HG03432 (cell line): ENCODE measurements at regions not wholly inside any gene's neighbourhood (a gene's known extent, or its start where the extent isn't known, plus 50 kb on each side); places are given as distances from the start of the nearest gene placed in this dataset.

ENCODE experiments used
- ATAC-seq: cut with Tn5 transposase; IDR thresholded peaks from one replicate; pipeline ENCODE4 v1.9.1; 2021; ENCODE audit warnings: mild to moderate bottlenecking, moderate library complexity; ENCODE audit not compliant: unreplicated experiment

DNA sequence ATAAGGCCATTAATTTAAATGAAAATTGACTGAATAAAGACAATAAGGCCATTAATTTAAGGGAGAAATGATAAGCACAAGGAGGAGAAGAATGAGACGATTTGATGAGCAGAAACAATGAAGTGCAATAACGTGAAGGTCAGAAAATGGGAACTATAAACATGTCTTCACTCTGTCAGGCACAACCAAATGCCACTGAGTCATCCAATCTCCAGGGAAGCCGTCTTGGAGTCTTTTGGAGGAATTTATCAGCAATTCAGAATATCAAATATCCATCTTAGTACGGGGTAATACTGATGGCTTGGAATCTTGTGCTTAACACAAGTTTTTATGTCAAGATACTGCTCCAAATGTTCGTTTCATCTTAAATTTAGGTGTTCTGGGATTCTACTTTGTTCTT lies 159.9 kb downstream of the CAPZA3 start:
- ATAC-seq: no peak

DNA sequence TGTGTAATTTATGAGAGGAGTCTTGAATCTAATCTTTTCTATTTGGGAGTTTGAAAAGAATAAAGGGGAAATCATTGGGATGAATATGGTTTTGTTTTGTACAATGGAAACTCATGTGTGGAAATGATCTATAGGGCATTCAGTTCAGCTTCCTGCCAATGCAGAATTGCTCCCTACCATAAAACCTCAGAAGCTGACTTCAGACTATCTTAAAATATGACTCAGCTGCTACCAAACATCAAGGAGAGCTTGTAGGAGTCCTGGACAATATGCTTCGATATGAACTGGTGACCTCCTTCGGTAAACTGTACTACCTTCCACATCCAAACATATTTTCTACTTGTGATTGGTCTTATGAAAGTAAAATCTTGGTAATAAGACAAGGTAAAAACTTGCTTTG lies 160.6 kb downstream of the CAPZA3 start:
- no peak for ATAC-seq

DNA sequence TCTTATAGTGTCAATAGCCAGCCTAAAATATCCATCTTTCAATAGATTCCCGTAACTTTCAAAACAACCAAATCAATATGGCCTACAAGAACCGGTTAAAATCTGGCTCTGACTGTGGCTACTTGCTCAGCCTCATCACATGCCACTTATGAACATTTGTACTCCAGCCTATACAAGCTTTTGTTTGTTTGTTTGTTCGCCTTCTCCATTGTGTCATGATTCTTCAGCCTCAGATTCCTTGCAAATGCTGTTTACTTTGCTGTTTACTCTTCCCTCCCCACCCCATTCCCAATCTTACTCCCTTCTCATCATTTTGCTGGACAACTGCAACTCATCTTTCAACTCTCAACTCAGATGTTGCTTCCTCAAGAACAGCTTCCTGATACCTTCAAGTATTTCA lies 161.2 kb downstream of the CAPZA3 start:
- no peak for ATAC-seq

DNA sequence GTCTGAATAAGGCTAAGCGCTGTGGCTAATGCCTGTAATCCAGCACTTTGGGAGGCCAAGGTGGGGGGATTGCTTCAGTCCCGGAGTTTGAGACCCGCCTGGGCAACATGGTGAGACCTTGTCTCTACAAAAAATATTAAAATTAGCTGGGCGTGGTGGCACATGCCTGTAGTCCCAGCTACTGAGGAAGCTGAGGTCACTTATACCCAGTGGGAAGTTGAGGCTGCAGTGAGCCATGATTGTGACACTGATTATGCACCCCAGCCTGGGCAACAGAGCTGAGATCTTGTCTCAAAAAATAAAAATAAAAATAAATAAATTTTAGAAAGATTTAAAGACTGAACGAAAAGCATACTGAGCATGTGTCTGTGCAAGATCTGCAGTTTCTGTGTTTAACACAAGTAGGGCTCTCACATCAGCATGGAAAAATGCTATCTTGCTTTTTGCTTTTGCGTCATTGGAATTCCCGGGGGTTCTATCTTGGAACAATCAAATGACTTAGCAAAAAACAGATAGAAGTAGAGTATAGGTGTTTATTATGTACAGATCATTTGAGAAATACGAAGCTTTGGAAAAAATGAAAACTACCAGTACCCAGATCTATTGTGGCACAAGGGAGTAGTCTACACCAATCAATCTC lies 161.9 kb downstream of the CAPZA3 start:
- no peak for ATAC-seq

DNA sequence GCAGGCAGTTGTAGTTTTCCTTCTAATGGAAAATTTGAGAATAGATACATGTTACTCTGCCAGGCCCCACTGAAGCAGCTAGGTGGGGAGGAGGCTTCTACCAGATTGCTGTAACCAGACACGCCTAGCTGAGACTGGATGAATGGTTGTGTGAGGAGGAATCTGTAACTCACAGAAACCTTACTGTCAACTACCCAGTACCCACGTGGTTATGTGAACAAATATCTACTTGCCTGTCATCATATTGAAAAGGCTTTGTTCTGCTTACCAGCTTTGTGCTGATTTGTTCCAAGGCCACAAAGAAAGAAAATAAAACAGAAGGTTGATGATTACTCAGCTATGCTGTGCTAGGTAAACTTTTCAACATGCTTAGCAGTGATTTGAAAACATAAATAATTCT lies 167.2 kb downstream of the CAPZA3 start:
- ATAC-seq: no peak

DNA sequence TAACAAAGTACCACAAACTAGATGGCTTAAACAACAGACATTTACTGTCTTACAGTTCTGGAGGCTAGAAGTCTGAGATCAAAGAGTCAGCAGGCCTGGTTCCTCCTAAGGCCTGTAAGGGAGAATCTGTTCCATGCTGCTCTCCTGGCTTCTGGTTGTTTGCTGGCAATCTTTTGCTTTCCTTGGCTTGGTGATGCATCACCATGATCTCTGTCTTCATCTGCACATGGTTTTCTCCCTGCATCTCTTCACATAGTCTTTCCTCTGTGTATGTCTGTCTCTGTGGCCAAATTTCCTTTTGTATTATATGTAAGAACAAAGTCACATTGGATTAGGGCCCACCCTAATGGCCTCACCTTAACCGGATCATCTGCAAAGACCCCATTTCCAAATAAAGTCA lies 168.5 kb downstream of the CAPZA3 start:
- ATAC-seq: no peak

DNA sequence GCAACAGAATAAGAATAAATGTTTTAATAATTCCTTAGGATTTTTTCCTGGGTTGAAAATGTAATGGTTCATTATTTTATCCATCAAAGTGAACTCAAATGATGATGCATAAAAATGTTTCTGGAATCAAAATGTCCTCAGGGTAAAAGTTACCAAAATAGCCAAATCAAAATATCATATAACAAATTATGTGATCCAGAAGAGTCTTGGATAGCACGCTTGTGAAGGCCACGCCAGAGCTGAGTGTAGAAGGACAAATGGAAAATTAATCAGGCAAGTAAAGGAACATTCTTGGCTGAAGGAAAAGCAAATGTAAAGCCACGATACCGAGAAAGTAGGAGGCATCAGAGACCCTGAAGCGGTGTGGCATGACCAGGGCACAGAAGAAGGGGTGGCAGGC lies 169.2 kb downstream of the CAPZA3 start:
- no peak for ATAC-seq

DNA sequence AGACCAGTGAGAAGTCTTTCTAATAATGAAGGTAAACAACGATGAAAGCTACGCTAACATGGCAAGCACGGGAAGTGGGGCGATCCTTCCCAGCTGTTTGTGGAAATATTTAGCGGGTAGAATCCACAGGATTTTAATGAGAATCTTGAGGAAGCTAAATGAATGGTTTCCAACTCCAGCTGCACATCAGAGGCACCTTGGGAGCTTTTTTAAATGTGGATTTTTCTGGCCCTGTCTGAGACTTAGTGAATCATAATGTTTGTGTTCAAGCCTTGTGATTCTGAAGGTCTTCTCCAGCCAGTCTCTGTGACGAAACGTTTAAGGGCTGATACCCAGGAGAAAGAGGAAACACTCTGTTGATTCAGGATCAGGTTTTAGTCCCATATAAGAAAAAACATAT lies 169.8 kb downstream of the CAPZA3 start:
- no peak for ATAC-seq

DNA sequence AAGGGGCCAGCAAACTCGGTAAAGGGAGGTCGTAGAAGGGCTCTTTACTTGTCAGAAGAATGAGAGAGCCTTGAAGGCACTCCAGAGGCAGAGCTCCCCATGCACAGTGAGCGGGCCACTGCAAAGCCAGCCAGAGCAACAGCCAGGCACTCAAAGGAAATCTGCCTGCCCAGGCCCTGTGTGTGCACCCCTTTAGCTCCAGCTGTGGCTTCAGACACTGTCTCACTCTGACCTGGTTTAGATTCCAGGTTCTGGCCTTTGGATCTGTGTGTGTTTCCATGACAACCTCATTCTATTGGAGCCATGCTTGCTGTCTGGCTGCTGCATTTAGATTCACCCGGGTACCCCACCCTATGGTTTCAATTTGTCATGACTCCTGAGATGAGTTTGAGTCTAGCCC lies 170.3 kb downstream of the CAPZA3 start:
- ATAC-seq: no peak

DNA sequence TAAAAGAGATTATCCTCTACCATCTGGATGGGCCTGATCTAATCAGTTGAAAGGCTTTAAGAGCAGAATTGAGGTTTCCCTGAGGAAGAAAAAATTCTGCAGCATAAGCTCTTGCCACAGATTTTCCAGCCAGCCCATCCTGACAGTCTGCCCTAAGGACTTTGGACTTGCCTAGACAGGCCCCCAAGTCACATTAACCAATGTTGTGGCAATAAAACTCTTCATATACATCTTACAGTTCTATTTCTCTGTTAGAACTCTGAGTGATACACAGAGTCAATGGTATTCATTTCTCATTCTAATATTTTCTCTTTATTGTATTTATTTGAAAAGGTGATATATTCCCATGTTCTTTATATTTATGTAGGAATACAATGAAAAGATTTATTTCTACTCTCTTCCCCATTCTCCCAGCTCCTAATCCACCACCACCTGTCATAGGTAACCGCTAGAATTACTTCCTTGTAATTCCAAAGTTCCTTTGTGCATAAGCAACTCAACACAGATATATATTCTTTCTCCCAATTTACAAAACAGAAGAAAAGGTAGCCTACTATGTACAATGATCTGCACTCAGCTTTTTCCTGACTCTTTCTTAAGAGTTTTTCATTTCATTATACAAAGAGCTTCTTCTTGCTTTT lies 182.1 kb downstream of the CAPZA3 start:
- ATAC-seq: no peak

DNA sequence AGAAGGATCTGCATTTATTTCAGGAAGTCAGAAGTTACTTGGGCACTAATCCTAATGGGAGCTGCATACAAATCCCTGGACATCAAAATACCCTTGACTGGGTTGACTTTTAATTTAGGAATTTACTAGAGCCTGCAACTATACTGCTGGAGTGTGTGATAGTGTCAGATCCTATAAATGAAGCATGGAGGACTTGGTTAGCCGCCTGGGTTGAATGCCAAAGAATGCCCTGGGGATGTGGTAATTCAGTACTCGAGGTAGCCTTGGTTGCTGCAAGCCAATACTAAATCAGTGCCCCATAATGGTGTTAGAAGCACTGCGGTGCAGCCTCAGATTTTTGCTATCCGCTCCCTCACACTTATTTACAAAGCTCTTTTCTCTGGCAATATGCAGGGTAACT lies 184.9 kb downstream of the CAPZA3 start:
- ATAC-seq: no peak

DNA sequence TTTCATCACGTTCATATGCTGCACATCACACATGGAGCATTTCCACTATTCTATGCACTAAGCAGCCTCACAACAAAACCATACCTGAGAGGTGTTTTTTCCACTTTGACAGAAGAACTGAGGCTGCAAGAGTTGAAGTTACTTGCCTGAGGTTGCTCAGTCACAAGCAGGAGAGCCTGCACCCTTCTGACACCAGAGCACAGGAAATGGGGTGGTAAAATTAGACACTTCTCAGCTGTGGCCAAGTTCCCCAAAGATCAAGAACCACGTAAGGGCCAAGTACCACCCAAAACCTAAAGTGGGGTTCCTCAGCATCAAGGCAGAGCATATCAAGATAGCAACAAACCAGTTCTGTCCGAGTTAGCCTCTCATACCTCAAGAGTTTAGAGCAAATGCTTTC lies 185.8 kb downstream of the CAPZA3 start:
- no peak for ATAC-seq

DNA sequence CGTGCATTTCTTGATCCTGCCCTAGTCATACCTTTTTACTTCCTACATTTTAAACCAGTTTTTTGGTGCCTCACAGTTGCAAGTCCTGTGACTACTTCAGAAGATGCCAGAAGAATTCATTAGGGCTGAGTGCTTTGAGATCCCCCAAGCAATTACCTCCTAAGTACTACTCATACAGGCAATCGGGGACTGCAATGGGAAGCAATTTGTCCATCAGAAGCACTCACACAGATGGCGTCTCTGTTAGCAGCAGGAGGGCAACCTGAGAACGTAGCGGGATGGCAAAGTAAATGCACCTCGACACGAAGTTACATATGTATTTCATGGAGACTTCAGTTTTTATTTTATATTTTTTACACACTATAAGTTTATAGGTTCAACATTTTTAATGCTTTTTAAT lies 188.3 kb downstream of the CAPZA3 start:
- no peak for ATAC-seq

DNA sequence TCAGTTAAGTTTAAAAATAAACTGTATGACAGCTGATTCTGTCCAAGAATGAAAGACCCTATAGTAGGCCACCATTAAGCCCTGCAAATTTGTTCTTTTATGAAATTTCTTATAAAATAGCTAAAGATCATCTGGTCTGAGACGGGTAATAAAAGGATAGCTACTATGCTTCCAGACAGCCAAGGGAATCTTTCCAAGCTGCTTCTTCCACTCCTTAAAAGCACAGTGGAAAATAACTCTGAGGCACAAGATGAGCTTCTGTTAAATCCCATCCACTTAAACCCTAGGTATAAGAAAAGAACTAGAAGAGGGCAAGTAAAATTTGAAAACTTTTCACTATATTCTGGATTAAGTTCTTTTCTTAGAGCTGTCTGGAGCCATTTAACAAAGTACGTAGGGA lies 194.3 kb downstream of the CAPZA3 start:
- no peak for ATAC-seq

DNA sequence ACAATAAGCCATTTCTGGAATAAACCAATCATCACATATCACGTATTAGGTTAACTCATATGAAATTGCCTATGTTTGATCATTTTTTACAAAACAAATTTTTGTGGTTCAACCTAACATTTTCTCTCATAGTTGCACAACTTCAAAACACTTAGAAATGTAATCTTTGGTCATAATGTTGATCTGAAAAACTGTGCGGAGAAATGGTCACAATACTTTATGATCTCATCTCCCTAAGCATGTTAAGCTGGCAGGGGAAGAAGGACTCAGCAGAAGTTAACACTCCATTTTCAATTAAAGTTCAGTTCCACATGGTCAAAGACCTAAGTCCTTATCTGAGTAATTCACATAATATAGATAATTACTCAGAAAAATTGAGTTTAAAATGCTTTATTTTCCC lies 194.8 kb downstream of the CAPZA3 start:
- no peak for ATAC-seq

DNA sequence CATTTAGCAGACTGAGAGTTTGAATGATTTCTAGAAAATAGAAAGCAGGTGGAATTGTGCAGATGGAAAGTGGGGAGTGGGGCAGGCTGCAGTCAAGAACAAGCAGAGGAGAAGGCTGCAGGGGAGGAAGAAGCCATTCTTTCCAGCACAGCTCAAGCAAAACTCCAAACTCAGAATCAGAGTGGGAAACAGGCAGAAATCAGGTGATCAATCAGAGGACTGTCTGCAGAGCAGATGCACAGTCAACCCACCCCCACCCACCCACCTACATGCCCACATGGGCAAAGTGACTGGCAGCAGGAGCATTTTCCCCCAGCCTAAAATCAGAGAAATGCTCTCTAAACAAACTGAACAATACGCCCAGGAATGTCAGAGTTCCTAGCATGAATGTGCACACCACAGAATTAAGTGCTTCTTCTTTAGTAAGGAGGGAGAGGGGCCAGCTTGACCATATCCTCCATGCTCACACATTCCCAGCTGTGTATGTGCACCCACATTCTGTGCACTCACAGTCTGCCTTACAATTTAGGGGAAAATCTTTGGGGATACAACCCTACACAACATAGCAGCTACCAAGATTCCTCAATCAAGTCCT lies 194.1 kb upstream of the PLEKHA5 start:
- ATAC-seq: no peak

DNA sequence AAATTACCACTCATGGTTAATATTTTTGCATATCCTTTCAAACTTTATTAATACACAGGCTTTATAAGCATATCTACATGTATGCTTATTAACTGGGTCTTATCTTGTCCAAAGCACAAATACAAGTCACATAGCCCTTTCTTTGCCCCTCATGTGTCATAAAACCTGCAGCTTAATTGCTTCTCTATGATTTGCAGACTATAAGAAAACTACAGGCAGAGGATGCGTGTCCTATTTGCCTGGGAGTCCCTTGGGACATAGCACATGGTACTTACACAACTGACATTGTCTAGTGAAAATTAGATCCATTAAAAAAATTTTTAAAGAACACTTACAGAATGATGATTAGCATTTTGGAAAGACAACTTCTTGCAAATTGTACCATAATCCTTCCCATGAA lies 190.5 kb upstream of the PLEKHA5 start:
- no peak for ATAC-seq

DNA sequence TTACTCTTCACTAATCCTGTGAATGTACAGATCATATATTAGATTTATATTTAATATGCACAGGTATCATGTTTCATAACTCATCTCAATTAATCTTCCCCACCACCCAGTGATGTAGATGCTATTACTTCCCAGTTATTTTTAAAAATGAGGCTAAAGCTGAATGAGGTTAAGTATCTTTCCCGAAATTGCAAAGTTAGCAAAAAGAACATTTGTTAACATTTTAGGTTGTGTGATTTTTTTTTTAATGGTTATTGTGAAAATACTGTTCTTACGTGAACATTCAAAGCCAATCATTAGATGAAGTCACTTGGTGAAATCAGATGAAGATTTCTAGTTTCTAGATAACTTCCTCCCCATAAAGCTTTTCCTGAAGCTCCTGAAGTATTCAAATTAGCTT lies 186.9 kb upstream of the PLEKHA5 start:
- no peak for ATAC-seq

DNA sequence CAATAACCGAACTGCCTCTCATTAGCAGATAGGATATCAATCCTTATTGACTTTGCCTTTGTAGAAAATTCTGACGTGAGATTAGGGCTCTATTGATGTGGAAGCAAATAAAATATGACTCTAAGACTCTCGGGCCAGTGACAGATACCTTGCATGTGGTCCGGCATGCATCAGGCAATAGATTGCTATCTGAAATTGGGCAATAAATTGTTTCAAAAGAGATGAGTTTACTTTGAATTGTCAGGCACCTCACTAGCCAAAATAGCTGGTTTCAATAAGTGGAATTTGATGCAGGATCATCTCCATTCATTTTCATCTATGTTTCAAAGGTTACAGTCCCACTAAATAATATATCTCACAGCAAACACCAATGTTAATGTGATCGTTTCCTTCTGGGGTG lies 186.3 kb upstream of the PLEKHA5 start:
- ATAC-seq: no peak

DNA sequence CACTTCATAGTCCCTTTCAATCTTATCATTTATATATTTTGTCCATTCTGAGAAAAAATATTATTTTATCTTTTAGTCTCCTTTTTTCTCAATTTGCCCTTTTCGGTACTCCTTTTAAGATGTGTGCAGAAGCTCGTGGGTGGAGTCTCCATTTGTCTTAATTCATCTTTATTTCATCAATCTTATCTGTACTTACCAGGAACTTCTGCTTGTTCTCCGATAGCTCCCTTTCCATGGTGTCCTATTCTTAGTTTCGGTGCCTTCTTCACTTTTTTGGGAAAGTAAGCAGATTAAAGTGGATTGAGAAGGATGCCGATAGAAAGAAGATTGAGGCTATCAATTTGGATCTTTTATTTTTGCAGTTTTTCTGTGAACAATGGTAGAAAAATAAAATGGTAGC lies 183.4 kb upstream of the PLEKHA5 start:
- ATAC-seq: no peak

DNA sequence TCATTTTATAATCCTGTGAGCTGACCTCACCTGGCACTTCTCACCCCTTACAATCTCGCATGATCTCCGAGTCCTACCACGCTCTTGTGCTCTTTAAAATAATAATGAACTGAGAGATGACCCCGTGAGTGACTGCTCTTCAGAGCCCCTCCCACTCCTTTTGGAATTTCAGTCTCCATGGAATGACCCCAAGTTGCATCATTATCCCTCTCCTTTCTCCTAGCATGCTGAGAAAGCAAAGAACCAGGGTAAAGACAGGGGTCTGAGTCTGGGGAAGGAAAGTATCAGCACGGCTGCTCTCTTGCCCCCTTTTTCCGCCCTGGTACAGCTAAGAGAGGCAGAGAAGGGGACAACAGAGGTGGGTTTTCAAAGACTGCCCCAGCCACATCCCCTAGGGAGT lies 178.3 kb upstream of the PLEKHA5 start:
- ATAC-seq: no peak

DNA sequence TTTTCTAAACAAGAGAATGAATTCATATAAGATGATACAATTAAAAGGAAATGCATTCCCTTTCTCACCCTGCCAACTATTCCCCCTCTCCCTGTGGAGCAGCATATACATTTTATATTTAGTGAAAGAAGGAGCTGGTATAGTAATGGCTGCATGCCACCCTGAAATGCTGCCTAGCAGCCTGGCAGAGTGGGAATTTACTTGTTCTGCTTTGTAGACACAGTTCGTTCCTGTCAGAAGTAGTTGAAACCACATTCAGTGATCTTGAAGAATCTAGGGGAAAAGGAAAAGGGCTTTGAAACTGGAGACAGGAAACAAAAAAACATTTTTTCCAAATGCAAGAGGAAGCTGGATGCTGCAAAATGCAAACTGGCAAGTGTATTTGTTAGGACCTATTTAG lies 176.0 kb upstream of the PLEKHA5 start:
- no peak for ATAC-seq

DNA sequence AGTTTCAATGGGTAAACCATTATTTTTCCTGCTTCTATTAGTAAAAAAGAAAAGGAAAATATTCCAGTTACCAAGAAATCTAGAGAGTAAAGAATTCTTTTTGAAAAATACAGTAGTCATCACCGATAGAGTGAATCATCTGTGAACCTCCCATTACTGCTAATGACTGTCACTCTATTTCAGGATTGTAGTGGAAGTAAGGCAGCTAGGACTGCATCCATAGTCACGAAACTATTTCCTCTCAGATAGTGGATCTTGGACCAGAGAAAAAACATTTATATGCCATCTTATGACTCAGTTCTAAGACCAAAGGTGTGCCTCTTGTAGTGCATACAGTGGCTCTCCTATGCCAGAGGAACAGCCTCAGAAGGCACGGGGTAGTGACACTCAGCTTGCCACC lies 173.9 kb upstream of the PLEKHA5 start:
- ATAC-seq: no peak
